ENCODE measurements at regions not wholly inside any gene's neighbourhood (a gene's known extent, or its start where the extent isn't known, plus 50 kb on each side); places are given as distances from the start of the nearest gene placed in this dataset.

GRCh38 chr21:35266546-35266945 is 217.4 kb upstream of the RUNX1 start:
- Histone ChIP-seq H2BK120ac (ENCODE audit: low read depth, low read length, poor library complexity, severe bottlenecking) (no peak overlapping the region), H2BK20ac (ENCODE audit: low read depth, low read length, poor library complexity, severe bottlenecking) (no peak overlapping the region), H3T11ph (ENCODE audit: low read length) (no peak overlapping the region), H2BK5ac (ENCODE audit: insufficient read length, low read length) (no peak overlapping the region), H3K56ac (ENCODE audit: insufficient read length, low read depth, low read length) (no peak overlapping the region), H4K91ac (ENCODE audit: insufficient read length, low read depth, low read length) (no peak overlapping the region), H2BK15ac (ENCODE audit: low read depth, low read length) (no peak overlapping the region), H3K27me3 (ENCODE audit: insufficient read depth, low read length) (no peaks in the 10 kb centered on the region), H4K5ac (ENCODE audit: insufficient read length, low read depth, low read length) (no peak overlapping the region), H2AK5ac (ENCODE audit: insufficient read length, low read length) (no peak overlapping the region), H3K9ac (ENCODE audit: extremely low read depth, insufficient read length, low read length) (no peak overlapping the region), H3K4me1 (ENCODE audit: insufficient read depth, low read length) (no peaks in the 10 kb centered on the region), H3K79me1 (ENCODE audit: insufficient read depth, low read depth, low read length, poor library complexity, severe bottlenecking) (no peaks in the 10 kb centered on the region), H3K79me2 (ENCODE audit: insufficient read depth, low read length) (no peaks in the 10 kb centered on the region), H3K23me2 (ENCODE audit: insufficient read length, low read depth, low read length, poor library complexity, severe bottlenecking) (no peaks in the 10 kb centered on the region), H3K14ac (ENCODE audit: insufficient read depth, low read length) (no peak overlapping the region), H2AFZ (ENCODE audit: low read length) (no peak overlapping the region), H3K23ac (ENCODE audit: insufficient read length, low read depth, low read length) (no peak overlapping the region), H3K4ac (ENCODE audit: low read depth, low read length) (no peak overlapping the region), H3K9me3 (ENCODE audit: control insufficient read depth, low read depth, low read length) (no peaks in the 10 kb centered on the region), H3K4me2 (ENCODE audit: insufficient read depth, insufficient read length, low read length) (no peak overlapping the region), H3K18ac (ENCODE audit: insufficient read length, low read depth, low read length) (no peak overlapping the region), H4K8ac (replicated peaks; ENCODE audit: insufficient read length, low read depth, low read length) (no peak overlapping the region), H3K27ac (ENCODE audit: insufficient read length, low read depth, low read length) (no peak overlapping the region), H4K20me1 (ENCODE audit: control insufficient read depth, insufficient read depth, insufficient read length) (no peaks in the 10 kb centered on the region), H2BK12ac (ENCODE audit: insufficient read length, low read depth, low read length) (no peak overlapping the region)
- Mint-ChIP-seq H3K36me3 (ENCODE audit: insufficient read depth in 1 of 3, low read depth in 3 of 3) (no peaks in the 10 kb centered on the region; a peak in 2 of 7 replicates), H3K9me3 (peaks cover 3 to 4% of the 10 kb centered on the region in 2 experiments; a peak in 4 of 5 replicates), H3K27ac (no peak overlapping the region), H3K4me3 (no peak overlapping the region), H3K27me3 (ENCODE audit: low read depth) (no peaks in the 10 kb centered on the region; the same call in 1 of the 2 replicates), H3K4me1 (no peaks in the 10 kb centered on the region)
- no CpG with 5 or more reads among the region's 3 CpGs for WGBS (ENCODE audit: extremely low coverage, insufficient read length, low lambda C conversion rate)
- no peak for DNase-seq
- TF ChIP-seq CTCF (conservative IDR thresholded peaks at IDR 0.05), result no peak

Data from H9 (cell line).